Activated CD8-positive, alpha-beta T cell treated with anti-CD3 and anti-CD28 coated beads for 36 hours (primary cell): ENCODE measurements at regions not wholly inside any gene's neighbourhood (a gene's known extent, or its start where the extent isn't known, plus 50 kb on each side); places are given as distances from the start of the nearest gene placed in this dataset.
A peak's percentile ranks its signal among the peaks of the same experiment; 100 is the strongest.
"Not testable (repeated sequence)": the region's sequence is repeated elsewhere in the genome, so short reads cannot be mapped to it uniquely, and the experiment has no call there.

Source experiments
- ATAC-seq: fragments of 200-7000 bp; cut with Tn5 transposase; one replicate; pipeline ENCODE4 v1.10.0; 2021; ENCODE audit warnings: mild to moderate bottlenecking, moderate library complexity
- CTCF ChIA-PET: fragments of 350-600 bp; sonication (Branson Sonifier 250); formaldehyde crosslinking; loops from one replicate; lab custom pipeline; 2021; ENCODE audit warnings: antibody characterized with exemption; lab: Charles Lee
- POLR2A ChIA-PET: fragments of 350-600 bp; sonication (Branson Sonifier 250); formaldehyde crosslinking; loops from one replicate; lab custom pipeline; 2021; ENCODE audit warnings: antibody characterized with exemption; lab: Charles Lee
- DNase-seq: peaks from one replicate; pipeline ENCODE4 v3.0.0-alpha.2; 2020
- H3K27ac Mint-ChIP-seq: one replicate; pipeline ENCODE4 v1.8.0; 2021; ENCODE audit warnings: mild to moderate bottlenecking, mixed read lengths
- H3K27me3 Mint-ChIP-seq: one replicate; pipeline ENCODE4 v1.8.0; 2021; ENCODE audit warnings: mixed read lengths
- H3K36me3 Mint-ChIP-seq: one replicate; pipeline ENCODE4 v1.8.0; 2021; ENCODE audit warnings: low read depth, mixed read lengths
- H3K4me1 Mint-ChIP-seq: one replicate; pipeline ENCODE4 v1.8.0; 2021; ENCODE audit warnings: low read depth, mixed read lengths
- H3K4me3 Mint-ChIP-seq: one replicate; pipeline ENCODE4 v1.8.0; 2021; ENCODE audit warnings: mild to moderate bottlenecking, moderate library complexity, mixed read lengths
- H3K9me3 Mint-ChIP-seq: one replicate; pipeline ENCODE4 v1.8.0; 2021; ENCODE audit warnings: mixed read lengths
- CTCF ChIP-seq: fragments of 200-600 bp; IDR thresholded peaks from one replicate; pipeline ENCODE4 v1.8.0; 2022; ENCODE audit warnings: antibody characterized with exemption, mild to moderate bottlenecking
- intact Hi-C: fragments of 100-400 bp; cut with micrococcal nuclease; formaldehyde crosslinking; loops from one replicate; pipeline ENCODE4 v1.10.0; 2022

- intact Hi-C loops = no loop called here
- Mint-ChIP-seq H3K36me3 (peaks cover 74% of the 10 kb centered on the region), H3K27ac (peak overlapping the region; percentile 99), H3K9me3 (no peaks in the 10 kb centered on the region), H3K4me3 (no peak overlapping the region), H3K4me1 (peaks cover 39% of the 10 kb centered on the region), H3K27me3 (no peaks in the 10 kb centered on the region)
- ATAC-seq = peak; percentile 7
- CTCF ChIA-PET = interaction anchor here (0.8 to 2.9 kb wide), 4 partner anchors 9 to 85 kb away, joined by 3 to 16 read pairs (median 8); no protein-coding TSS in a partner anchor
- POLR2A ChIA-PET = interaction anchor here (0.6 to 18.8 kb wide), 11 partner anchors 7 to 152 kb away, joined by 3 to 322 read pairs (median 34); no protein-coding TSS in a partner anchor
- TF ChIP-seq CTCF = no peak
- no peak for DNase-seq
These were observed 221.0 kb upstream of the KLF14 start for GRCh38 chr7:130954918-130955564.

GRCh38 chr7:130955565-130955919, 221.5 kb upstream of the KLF14 start:
- Mint-ChIP-seq H3K27me3 (no peaks in the 10 kb centered on the region), H3K9me3 (no peaks in the 10 kb centered on the region), H3K36me3 (peaks cover 79% of the 10 kb centered on the region), H3K27ac (peak overlapping the region; percentile 99), H3K4me3 (no peak overlapping the region), H3K4me1 (peaks cover 39% of the 10 kb centered on the region)
- DNase-seq (no peak), ATAC-seq (no peak)
- POLR2A ChIA-PET = interaction anchor here (0.6 to 18.8 kb wide), 12 partner anchors 7 to 152 kb away, joined by 3 to 322 read pairs (median 20); no protein-coding TSS in a partner anchor
- intact Hi-C loops = no loop called here
- CTCF ChIA-PET = interaction anchor here (0.8 to 2.9 kb wide), 3 partner anchors 9 to 85 kb away, joined by 3 to 16 read pairs (median 7); no protein-coding TSS in a partner anchor
- TF ChIP-seq CTCF = no peak

- H3K9me3 Mint-ChIP-seq = no peaks in the 10 kb centered on the region
- no peaks in the 10 kb centered on the region for H3K27me3 Mint-ChIP-seq
- intact Hi-C loops = no loop called here
- no peak for ATAC-seq
- peaks cover 85% of the 10 kb centered on the region for H3K36me3 Mint-ChIP-seq
- CTCF ChIA-PET = interaction anchor here (0.8 to 2.9 kb wide), 6 partner anchors 23 to 84 kb away, joined by 3 to 16 read pairs (median 4); no protein-coding TSS in a partner anchor
- DNase-seq = no peak
- H3K4me1 Mint-ChIP-seq = peaks cover 44% of the 10 kb centered on the region
- POLR2A ChIA-PET = interaction anchor here (0.7 to 18.8 kb wide), 16 partner anchors 8 to 151 kb away, joined by 3 to 322 read pairs (median 6); no protein-coding TSS in a partner anchor
- H3K4me3 Mint-ChIP-seq = no peak overlapping the region
- H3K27ac Mint-ChIP-seq = peak overlapping the region; percentile 99
- no peak for TF ChIP-seq CTCF
These were observed 222.6 kb upstream of the KLF14 start for GRCh38 chr7:130956417-130957136.

GRCh38 chr7:130957137-130957513, 223.1 kb upstream of the KLF14 start:
- Mint-ChIP-seq H3K9me3 (no peaks in the 10 kb centered on the region), H3K4me1 (peaks cover 49% of the 10 kb centered on the region), H3K4me3 (no peak overlapping the region), H3K27ac (peak overlapping the region; percentile 99), H3K27me3 (no peaks in the 10 kb centered on the region), H3K36me3 (peaks cover 87% of the 10 kb centered on the region)
- intact Hi-C loops = no loop called here
- no peak for TF ChIP-seq CTCF
- CTCF ChIA-PET = interaction anchor here (0.8 to 2.9 kb wide), 7 partner anchors 8 to 83 kb away, joined by 3 to 16 read pairs (median 4); no protein-coding TSS in a partner anchor
- POLR2A ChIA-PET = interaction anchor here (0.7 to 18.8 kb wide), 18 partner anchors 9 to 150 kb away, joined by 3 to 322 read pairs (median 6); no protein-coding TSS in a partner anchor
- no peak for DNase-seq
- no peak for ATAC-seq

- CTCF ChIA-PET = interaction anchor here (0.9 to 2.9 kb wide), 8 partner anchors 8 to 82 kb away, joined by 3 to 16 read pairs (median 4); no protein-coding TSS in a partner anchor
- peaks cover 86% of the 10 kb centered on the region for H3K36me3 Mint-ChIP-seq
- POLR2A ChIA-PET = interaction anchor here (0.6 to 18.8 kb wide), 22 partner anchors 8 to 423 kb away, joined by 3 to 322 read pairs (median 7); no protein-coding TSS in a partner anchor
- intact Hi-C loops, DNase-seq, H3K27me3 Mint-ChIP-seq, H3K9me3 Mint-ChIP-seq, ATAC-seq, H3K4me3 Mint-ChIP-seq: not testable (repeated sequence)
- H3K4me1 Mint-ChIP-seq = peaks cover 52% of the 10 kb centered on the region
- peak overlapping the region; percentile 99 for H3K27ac Mint-ChIP-seq
These were observed 223.9 kb upstream of the KLF14 start for GRCh38 chr7:130957722-130958435.
